Fibroblast of skin of left biceps (primary cell): ENCODE measurements at regions not wholly inside any gene's neighbourhood (a gene's known extent, or its start where the extent isn't known, plus 50 kb on each side); places are given as distances from the start of the nearest gene placed in this dataset.
A peak's percentile ranks its signal among the peaks of the same experiment; 100 is the strongest.
"Not testable (repeated sequence)": the region's sequence is repeated elsewhere in the genome, so short reads cannot be mapped to it uniquely, and the experiment has no call there.

ENCODE experiments used
- DNase-seq, 2 experiments: peaks; one replicate each; pipeline ENCODE4 v3.0.0-alpha.2; 2013; ENCODE audit warnings: low read depth in 2 of 2

DNA sequence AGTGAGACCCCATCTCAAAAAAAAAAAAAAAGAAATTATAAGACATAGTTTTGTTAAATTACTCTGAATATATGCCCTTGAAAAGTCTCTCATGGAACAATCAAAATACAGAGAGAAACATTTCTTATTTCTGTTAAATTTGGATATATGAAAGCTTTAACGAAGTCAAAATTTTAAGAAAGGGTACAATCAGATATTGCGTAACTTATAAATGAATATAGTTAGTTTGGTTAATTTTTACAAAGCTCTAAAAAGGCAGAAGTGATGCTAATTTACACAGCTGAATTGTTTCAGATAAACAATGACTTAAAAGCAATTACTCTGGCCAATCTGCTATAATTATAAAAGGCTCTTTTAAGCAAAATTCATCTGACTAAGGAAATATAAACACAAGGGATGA is 611.6 kb upstream of the CCDC179 start:
- DNase-seq: no peak

DNA sequence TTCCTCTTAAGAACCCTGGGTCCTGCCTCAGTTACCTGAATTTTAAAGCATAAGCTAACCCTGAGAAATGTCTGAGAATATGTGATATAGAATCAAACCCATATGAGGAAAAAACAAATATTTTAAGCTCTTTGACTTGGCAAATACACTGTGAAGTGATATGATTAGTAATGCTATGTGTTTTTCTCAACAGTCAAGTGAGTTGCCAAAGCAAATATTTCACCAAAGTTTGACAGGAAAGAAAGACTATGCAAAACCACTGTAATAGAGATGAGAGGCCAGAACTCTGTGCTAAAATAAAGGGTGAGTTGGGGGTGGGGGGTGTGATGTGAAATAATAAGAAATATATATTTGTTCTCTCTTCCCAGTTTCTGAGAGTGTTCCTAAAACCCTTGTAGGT is 613.5 kb upstream of the CCDC179 start:
- peak; percentile 2 to 8 for DNase-seq

DNA sequence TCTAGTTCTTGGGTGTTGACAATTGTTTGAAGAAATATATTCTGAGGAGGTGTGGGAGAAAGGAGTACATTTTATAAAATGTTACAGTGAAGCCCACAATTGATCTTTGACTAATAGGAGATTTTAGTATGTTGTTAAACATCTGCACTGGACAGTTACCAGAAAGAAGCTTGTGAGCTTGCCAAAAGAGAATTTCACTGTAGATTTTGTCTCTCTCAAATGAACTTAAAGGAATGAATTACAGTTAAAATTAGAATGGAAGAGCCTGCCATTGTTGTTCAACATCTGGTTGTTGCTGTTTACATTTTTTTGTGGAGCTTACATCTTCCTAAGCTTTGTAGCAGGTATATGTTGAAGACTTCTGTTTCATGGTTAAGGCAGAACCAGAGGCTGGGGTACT is 620.5 kb upstream of the CCDC179 start:
- DNase-seq: no peak

DNA sequence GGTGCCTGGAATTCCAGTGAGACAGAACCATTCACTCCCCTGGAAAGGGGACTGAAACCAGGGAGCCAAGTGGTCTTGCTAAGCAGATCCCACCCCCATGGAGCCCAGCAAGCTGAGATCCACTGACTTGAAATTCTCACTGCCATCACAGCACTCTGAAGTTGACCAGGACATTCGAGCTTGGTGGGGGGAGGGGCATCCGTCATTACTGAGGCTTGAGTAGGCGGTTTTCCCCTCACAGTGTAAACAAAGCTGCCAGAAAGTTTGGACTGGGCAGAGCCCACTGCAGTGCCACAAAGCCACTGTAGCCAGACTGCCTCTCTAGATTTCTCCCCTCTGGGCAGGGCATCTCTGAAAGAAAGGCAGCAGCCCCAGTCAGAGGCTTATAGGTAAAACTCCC is 623.9 kb upstream of the CCDC179 start:
- DNase-seq: not testable (repeated sequence)

DNA sequence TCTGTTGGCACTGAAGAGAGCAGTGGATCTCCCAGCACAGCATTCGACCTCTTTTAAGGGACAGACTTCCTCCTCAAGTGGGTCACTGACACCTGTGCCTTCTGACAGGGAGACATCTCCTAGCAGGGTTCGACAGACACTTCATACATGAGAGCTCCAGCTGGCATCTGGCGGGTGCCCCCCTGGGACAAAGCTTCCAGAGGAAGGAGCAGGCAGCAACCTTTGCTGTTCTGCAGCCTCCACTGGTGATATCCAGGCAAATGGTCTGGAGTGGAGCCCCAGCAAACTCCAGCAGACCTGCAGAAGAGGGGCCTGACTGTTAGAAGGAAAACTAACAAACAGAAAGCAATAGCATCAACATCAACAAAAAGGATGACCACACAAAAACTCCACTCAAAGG is 624.3 kb upstream of the CCDC179 start:
- DNase-seq: not testable (repeated sequence)

DNA sequence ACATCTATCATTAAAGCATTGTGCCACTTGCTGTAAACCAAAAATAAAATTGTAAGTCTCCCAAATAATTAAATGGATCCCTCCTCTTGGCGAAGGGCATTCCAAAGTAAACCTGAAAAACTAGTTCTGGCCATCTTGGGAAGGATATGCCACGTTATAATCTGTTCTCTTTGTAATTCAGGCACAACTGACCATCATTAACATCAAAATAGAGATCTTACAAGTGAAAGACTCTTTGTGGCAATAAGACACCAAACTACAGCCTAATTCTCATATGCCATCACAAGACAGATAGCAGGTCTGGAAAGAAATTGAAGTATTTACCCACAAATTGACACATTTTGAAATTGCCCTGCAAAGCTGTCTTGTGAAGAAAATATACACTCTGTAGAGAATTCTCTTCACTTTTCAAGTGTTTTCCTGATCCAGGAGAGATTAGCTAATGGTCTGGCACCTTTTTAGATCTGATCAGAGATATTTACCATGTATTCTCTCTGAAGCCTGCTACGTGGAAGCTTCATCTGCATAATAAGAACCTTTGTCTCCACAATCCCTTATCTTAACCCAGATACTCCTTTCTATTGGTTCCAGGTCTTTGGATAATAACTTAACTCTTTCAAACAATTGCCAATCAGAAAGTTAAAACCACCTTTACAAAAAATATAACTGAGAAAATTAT is 630.4 kb upstream of the CCDC179 start:
- DNase-seq: no peak

DNA sequence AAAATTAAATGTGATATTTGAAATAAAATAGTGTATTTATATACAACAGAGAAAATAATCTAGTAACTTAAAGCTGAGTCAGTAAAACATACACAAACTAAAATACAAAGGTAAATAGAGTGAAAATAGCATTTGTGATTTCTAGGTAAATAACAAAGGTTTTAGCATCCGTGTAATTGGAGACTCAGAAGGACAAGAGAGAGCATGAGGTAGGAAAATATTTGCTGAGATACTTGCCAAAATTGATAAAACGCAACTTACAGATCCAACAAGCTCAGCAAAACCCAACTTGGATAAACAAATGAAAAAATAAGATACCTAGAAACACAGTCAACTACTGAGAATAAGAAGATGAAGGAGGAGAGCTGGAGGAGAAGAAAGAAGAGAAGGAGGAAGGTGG is 634.7 kb upstream of the CCDC179 start:
- DNase-seq: no peak

DNA sequence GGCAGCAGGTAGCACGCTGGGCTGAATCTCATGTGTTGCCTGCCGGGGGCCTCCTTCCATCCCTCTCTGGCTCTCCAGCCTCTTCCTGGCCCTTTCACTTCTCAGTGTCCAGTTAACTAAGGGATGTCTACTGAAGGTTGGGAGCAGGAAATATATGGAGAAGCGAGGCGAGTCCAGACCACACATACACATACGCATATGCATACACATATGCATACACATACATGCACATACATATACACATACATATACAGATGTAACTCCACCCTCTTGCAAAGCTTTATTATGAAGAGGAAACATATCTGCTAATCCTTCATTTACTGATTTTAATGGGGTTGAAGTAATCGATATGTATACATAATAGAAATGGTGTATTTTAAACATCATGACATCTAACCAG is 636.1 kb upstream of the CCDC179 start:
- DNase-seq: no peak

DNA sequence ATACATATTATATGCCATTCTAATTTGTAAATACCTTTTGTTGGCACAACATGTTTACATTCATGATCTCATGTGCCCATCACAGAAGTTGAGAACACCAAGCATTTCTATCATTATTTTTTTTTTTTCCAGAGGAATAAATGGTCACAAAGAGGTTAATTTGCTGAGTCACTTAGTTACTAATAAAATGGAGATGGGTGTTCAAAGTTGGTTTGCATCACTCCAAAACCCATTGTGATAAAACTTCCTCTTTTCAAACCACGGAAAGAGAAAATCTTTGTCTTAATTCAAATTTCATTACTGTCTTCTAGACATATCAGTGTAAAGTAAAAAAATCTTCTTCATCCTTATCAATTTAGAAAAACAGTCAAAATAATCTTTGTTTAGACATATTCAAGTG is 636.8 kb upstream of the CCDC179 start:
- no peak for DNase-seq

DNA sequence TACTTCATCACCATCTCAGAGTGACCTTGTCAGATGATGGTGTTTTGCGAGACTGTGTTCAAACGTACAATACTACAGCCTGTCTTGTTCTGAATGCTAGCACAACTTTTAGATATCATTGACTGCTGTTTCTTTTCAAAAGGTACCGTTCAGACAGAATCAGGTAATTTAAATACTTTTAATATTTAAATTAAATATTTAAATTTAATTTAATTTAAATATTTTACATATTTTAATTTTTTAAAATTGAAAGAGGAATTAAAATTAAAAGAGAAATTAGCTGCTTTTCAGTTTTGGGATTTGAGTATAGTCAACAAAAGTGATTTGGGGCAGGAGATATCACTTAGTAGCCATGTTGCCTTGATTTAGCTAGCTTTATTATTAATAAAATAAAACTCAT is 642.1 kb upstream of the CCDC179 start:
- DNase-seq: no peak

DNA sequence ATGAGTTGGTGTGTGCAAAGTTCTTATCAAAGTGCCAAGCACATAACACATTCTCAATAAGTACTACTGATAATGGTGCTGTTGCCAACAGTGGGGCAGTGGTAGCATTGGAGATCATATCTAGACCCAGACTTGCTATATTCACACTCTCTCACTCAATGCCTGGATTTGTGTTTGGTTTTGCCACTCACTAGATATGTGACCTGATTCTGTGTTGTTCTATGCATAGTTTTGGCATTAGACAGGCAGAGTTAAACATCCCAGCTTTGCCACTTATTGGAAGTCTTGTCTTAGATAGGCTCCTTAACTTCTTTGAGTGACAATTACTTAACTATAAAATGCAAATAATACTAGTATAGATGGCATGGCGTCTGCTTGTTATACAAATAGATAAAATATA is 642.6 kb upstream of the CCDC179 start:
- no peak for DNase-seq

DNA sequence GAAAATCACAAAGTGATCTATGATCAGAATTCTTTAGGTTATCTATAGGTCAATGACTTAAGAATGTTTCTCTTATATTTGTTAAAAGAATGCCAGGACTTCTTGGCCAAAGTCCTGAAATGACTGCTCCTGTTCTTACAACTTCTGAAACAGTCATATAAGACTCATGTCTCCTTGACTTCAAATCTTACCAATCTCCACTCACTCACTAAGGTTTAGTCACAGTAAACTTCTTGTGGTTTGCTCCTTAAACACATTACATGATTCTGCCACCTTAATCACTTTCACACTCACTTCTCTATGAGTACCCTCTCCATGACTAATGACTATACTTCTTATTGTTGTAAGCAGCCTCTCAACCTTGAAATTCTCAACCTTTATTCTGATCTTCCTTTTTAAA is 648.7 kb upstream of the CCDC179 start:
- DNase-seq: peak; percentile 18 to 21

DNA sequence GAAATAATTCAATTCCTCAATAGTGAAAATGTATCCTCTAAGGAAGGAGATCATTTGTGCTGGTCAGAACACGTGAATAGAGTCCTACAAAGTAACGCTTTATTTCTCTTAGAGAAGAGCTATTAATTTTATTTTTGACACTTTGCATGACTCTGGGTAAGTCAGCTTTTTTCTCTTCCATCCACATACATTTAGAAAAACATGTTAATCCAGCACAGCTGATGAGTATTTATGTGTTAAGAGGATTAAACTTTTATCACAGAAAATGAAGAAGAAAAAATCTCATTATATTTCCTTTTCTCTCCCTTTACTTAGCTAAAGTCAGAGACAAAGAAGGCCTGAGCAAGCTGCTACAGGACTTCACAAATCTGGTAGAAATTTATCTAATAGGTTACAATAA is 649.5 kb upstream of the CCDC179 start:
- DNase-seq: no peak

DNA sequence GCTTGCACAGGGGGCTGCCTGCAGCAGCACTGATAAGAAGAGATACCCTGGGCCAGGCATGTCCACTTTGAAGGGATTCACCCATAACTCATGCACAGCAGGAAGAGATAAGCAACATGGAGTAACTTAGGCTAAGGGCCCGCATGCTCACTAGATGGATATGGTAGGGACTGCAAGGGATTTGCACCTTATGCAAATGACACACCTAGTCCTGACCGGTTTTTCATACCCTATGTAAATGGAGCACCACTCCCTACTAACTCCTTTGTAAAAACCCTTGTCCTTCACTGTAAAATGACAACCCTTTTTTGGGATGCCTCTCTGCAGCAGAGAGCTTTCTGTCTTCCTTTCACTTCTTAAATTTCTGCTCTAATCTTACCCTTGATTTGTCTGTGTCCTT is 658.9 kb upstream of the CCDC179 start:
- DNase-seq: no peak

DNA sequence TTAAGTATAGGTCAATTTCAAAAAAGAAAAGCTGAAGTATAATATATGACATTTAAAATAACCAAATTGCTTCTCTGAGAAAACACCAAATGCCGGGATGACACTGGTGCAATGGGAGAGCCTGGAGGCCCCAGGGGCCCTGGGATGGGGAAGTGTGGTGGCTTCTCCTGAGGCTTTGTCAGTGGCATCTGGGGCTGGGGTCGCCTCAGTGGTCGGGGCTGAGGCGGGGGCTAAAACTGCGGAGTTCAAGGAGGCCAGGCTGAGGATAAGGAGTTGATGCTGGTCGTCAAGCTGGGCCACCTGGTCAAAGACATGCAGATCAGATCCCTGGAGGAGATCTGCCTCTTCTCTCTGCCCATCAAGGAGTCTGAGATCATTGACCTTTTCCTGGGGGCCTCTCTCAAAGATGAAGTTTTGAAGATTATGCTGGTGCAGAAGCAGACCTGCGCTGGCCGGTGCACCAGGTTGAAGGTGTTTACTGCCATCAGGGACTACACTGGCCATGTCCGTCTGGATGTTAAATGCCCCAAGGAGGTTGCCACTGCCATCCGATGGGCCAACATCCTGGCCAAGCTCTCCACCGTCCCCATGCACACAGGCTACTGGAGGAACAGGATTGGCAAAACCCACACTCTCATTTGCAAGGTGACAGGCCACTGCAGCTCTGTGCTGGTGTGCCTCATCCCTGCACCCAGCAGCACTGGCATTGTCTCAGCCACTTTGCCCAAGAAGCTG is 660.1 kb upstream of the CCDC179 start:
- DNase-seq: no peak

DNA sequence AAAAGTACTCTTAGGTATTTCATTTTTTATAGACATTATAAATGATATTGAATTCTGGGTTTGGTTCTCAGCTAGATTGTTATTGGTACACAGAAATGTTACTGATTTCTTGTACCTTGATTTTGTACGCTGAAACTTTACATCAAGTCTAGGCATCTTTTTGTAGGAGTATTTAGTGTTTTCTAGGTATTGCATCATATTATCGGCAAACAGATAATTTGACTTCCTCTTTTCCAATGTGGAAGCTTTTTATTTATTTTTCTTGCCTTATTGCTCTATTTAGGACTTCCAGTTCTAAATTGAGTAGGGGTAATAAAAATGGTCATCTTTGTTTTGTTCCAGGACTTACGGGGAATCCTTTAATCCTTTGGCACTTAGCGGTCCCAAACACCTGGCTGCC is 676.6 kb upstream of the CCDC179 start:
- no peak for DNase-seq

DNA sequence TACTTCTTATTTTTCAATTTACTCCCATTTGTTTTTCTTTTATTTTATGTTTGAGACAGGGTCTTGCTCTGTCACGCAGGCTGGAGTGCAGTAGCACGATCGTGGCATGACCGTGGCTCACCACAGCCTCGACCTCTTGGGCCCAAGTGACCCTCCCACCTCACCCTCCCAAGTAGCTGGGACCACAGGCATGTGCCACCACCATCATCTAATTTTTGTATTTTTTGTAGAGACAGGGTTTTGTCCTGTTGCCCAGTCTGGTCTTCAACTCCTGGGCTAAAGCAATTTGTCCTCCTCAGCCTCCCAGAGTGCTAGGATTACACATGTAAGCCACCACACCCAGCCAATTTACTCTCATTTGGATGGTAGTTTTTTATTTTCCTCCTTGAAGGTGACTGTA is 679.3 kb upstream of the CCDC179 start:
- DNase-seq: no peak

DNA sequence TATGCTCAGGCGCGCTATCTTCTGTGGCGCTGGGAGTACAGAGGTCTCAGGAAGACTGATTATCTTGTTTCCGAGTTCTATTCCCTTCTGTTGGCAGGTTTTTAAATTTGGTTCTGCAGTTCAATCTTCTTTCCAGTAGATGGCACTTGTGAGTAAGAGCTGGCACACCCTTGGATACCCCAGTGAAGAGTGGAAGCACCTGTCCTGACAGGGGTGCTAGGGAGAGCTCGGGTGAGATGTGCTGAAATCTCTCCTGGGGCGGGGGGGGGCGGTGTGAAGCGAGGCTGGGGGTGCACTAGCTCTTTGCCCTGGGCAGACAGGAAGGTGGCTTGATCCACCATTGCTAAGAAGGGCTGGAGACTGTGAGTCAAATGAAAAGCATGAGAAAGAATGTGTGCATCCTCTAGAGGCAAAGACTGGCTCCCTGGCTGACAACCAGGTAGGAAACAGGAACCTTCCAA is 679.9 kb upstream of the CCDC179 start:
- DNase-seq: peak; percentile 24 to 34

DNA sequence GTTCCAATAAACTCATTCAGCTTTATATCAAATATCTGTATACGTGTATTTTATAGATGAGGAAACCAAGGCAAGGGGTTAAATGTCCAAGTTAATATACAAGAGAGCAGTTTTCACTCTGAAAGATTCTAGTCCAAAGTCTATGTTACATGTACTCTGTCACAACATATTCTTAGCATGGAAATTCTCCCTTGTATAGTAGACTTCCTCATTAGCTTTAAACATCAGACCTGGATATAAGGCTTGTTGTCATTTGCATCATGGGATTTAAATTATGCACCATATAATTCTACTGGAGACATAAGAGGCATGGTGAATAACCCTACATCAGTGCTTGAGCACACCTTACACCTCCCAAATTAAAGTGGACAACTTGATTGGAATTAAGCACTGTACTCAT is 681.9 kb upstream of the CCDC179 start:
- no peak for DNase-seq

DNA sequence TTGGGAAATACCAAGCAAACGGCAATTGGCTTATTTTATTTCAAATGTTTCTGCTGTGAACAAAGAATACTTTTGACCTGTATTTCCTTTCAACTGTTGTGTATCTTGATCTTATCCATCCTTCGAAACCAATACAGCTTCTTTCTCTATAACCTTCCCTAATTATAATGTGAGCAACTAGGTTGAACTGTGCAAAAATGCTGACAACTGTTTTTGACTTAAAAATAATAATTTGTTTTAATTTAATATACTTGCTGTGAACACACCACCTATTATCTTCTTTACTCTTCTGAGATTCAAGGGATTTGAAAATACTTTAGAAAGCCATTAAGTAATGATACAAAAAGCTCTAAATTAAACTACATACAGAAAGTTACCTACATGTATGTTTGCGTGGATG is 682.5 kb upstream of the CCDC179 start:
- DNase-seq: no peak

DNA sequence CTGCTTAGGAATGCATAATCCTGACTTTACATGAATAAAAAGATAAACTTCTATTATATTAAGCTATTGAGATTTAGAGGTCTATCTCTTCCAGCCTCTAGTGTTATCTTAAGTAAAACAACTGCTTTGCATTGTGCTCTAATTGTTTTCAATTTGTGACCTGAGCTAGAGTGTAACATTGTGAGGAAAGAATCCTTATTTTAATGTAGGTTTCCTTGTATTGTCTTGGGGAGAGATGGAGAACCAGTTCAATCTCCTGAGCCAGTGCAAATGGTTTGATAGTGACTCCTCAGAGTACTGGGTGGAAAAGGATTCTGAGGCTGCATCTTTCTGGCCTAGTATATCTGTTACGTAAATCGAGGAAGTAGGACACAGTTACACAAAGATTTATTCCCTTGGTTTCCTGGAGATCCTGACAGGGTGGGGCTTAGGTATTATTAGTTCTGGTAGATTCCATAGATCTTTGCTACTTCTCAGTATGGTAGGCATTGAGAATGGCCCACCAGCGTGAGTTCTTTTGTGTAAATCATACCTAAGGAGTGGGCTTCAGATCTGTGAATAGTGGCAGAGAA is 683.5 kb upstream of the CCDC179 start:
- DNase-seq: no peak

DNA sequence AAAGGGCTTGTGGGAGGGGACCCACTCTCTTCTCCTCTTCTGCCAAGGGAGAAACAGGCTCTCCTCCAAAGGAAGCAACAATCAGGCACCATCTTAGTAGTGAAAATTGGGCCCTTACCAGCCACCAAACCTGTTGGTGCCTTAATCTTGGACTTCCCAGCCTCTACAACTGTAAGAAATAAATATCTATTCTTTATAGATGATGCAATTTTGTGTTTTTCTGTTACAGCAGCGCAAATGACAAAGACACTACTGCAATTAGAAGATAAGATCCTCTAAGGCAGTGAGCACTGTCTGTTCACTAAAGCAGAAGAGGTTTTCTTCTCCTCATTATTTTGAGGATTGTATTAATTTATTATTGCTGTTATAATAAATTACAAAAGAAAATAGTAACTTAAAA is 691.4 kb upstream of the CCDC179 start:
- no peak for DNase-seq

DNA sequence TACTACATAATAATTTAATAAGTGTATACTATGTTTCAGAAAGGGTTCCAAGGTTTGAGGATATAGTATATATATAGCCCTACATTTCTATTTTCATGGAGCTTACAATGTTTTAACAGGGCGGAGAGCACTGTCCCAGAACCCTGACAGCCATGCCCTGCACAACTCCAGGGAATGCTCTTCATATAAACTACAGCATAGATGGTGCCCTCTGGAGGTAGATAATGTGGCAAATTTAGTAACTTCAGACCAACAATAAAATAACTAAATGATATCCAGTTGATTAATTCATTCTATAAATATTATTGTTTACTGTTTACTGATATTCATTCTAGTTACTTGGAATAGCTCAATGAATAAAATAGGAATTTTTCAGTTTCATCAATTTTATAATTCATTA is 693.7 kb upstream of the CCDC179 start:
- no peak for DNase-seq
